GM21447 (cell line): ENCODE measurements at regions not wholly inside any gene's neighbourhood (a gene's known extent, or its start where the extent isn't known, plus 50 kb on each side); places are given as distances from the start of the nearest gene placed in this dataset.
"Not testable (repeated sequence)": the region's sequence is repeated elsewhere in the genome, so short reads cannot be mapped to it uniquely, and the experiment has no call there.

Experiments
- ATAC-seq: cut with Tn5 transposase; IDR thresholded peaks from one replicate; pipeline ENCODE4 v1.9.1; 2021; ENCODE audit not compliant: unreplicated experiment

DNA sequence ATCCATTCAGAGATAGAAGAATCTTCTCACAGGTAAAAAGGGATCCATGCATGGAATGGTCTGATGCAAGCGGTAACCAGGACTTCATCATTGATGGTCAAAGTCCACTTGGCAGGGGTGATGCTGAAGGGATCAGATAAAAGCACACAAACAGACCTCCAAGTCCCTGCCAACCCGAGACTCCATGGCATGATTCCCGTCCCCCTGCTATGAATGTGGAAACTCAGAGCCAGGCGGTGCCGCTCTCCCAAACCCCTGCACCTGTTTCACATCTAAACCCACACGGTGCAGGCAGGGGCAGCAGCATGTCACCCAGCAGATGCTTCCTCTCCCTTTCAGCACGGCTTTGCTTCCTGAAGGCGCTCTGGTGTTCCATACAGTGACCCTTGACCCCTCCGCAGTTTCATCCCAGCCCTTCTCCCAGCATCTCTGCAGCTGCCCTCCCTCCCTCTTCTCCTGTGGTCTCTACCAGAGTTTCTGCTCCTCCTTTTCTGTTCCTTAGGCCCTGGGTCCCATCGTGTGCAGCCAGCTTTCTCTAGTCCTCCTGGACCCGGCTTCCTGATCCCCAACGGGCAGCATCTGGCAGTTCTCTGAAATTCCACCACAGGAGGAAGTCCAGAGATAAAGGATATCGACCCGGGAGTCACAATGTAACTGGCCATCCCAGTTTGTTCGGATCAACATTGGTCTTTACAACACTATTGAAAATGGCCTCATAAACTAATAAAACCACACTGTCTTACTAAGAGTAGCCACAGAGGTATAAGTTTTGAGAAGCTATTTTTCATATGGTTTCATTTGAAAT is 235.0 kb downstream of the TTLL2 start:
- no peak for ATAC-seq

DNA sequence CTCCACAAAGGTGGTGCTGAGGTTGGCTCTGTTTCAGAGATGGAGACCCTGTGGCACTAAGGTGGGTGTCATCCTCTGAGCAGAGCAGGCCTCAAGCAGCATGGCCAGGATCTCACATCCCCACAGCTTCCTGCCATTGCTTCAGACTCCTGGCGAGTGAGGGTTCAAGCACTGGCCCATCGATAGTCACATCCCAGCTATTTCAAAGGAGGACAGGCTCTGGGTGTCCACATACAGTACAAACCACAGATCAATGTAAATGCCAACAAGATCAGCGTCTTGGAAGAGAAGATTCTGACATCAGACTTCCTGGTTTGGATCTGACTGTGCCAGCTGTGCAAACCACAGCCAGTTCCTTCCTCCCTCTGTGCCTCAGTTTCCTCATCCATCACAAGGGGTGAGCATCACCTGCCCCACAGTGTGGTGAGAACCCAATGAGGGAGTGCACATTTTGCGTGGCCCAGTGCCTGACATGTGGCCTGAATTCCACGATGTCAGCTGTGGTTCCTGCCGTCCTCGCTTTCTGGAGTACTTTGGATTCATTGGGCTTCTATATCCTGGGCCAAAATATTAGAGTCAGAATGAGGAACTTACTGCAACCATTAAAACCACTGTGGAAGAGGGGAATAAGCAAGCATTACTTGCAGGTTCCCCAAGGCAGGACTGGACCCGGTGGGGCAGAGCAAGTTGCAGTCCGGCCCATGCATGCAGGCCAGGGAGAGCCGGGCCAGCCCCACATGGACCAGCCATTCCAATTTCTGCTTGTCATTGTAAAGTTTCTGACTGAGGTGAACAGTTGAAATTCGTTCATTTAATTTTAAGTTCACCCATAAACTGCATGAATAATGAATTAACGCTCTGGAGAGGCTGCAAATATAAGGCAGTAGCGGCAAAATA is 236.0 kb downstream of the TTLL2 start:
- no peak for ATAC-seq

DNA sequence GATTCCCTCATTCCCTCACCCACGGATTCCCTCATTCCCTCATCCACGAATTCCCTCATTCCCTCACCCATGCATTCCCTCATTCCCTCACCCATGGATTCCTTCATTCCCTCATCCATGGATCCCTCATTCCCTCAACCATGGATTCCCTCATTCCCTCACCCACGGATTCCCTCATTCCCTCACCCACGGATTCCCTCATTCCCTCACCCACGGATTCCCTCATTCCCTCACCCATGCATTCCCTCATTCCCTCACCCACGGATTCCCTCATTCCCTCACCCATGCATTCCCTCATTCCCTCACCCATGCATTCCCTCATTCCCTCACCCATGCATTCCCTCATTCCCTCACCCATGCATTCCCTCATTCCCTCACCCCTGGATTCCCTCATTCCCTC is 238.0 kb downstream of the TTLL2 start:
- not testable (repeated sequence) for ATAC-seq

DNA sequence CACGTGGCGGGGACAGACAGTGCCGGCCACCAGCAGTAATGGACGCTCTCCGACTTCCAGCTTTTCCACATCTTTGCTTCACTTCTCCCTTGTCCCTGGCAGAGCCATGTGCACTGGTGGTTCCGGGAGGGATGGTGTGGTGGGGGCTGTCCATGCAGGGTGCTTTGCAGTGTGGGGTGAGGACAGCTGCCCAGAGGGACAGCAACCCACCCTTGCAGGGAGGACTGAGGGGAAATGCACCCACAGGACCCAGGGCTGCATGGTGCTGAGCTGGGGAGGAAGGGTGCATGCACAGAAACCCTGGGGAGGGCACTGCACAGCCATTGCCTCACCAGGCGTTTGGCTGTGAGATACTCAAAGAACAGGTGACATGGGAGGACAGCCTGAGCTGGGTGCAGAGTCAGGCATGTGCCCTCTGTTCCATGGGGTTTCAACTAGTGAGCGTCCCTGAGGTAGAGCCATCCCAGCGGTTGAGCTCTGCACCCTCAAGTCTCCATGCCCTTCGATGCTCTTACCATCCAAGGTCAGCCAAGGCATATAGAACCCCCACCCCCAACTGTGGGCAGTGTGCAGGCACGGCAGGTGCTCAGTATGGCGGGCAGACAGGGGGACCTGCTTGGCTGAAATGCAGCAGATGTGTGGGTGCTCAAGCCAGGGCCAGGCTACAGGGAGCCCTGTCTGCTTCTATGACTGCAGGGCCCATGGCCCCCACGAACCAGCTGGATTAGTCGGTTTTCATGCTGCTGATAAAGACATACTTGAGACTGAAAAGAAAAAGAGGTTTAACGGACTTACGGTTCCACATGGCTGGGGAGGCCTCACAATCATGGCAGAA is 239.7 kb downstream of the TTLL2 start:
- ATAC-seq = no peak

DNA sequence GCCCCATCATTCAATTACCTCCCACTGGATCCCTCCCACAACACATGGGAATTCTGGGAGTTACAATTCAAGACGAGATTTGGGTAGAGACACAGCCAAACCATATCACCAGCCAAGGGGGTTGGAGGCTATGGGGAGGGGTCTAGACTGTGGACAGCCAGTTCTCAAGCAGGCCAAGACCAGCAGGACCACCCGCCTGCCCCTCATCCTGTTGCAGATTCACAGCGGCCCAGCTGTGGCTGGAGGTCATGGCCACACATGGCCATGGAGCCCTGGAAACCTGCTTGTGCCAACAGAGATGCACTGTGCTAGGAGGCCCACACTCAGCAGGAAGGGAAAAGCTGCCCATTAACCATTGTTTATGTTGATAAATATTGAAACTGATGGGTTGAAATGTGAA is 240.5 kb downstream of the TTLL2 start:
- no peak for ATAC-seq

DNA sequence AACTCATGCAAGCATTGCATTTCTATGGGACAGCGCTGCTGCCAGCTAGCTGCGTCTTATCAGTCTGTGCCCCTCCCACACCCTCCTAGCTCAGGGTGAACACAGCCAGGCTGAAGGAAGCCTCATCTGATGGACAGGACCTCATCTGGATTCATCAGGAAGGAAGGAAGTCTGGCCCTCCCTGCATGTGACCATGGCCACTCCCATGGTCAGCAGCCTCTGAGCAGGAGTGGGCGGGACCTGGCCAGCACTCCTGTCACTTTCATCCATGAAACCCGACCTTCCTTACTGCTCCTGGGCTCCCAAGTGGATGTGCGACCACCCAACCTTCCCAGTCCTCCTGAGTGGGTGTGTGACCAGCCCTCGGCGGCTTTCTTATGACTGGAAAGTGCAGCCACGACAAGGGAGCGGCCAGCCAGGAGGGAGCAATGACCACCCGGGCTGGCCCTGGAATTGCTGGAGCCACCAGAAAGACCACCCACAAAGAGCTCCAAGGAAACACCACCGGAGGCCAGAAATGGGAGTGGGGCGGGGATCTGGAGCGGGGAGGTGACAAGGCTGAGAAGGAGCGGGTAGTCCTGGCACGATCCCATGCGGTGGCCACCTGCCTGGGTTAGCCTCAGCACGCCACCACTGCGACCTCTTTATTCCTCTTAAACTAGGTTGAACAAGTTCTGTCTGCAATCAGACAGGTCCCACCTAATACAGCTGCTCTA is 241.2 kb downstream of the TTLL2 start:
- ATAC-seq = no peak

DNA sequence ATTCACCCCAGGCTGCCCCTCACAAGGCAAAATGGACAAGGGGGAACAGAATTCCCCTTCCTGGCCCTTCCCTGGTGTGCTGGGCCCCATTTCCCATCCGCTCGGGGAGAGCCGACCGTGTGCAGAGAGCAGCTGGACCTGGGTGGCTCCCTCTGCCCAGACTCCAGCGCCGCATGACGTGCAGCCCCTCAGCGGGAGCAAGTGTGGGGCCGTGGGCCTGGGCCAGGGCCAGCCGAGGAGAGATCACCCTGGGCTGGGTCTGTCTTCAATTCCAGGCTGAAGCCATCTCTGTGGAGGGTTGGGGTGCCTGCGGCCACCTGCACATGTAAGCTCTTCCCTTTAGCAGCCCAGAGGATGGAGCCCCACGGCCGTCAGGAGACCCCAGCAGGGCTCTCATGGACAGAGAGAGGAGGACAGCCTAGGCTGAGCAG is 241.8 kb downstream of the TTLL2 start:
- ATAC-seq = no peak

DNA sequence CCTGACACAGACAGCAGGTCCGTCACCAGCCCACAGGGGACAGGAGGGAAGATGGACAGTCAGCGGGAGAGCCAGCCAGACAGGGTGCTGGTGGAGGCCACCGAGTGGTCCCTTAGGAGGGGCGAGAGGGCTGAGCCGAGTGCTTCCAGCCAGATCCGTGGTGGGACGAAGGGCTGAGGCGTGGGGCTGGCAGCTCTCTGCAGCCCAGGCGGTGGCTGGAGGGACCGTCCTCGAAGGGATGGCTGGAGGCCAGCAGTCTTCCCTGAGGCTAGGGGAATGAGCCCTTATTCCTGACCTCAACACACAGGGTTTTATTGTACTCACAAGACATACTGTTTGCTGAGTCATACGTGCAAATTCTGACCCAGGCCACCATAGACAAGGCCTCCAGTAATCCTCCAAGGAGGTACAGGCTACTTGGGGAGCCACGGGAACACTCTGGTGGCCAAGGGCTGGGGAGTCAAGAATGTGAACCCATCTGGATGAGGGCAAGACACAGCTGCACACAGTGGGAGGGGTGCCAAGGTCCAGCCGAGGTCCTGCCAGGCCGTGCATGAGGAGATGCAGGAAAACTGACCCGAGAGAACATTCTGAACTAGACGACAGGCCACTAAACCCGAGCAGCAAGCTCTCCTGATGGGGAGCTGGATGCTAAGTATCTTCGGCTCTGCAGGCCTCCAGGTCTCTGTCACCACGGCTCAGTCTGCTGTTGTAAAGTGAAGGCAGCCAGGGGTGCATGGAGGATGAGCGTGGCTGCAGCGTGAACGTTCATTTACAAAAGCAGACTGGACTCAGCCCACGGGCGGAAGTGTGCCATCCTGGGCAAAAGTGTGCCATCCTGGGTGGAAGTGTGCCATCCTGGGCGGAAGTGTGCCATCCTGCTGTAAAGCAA is 242.5 kb downstream of the TTLL2 start:
- ATAC-seq = no peak

DNA sequence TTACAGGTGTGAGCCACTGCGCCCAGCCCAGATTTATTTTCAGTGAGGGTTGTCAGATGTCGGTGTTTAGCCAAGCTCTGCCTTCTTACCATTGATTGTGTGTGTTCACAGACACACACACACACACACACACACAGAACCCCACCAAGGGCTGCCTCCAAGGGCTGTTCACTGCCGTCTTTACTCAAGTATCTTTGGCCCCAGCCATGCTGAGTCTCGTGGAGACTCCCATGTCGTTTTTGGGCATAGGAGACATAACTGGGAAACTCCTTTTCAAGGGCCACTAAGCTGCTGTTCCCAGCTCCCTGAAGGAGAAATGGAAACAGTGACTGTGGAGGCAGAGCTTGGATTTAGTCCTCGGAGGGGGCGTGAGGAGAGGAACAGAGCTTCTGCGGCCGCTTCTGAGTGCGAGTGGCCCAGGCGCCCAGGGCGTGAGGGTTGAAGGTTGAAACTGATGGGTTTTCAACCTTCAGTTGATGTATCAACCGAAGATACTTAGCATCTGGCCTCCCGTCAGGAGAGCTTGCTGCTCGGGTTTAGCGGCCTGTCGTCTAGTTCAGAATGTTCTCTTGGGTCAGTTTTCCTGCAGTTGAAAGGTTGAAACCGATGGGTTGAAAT is 243.6 kb downstream of the TTLL2 start:
- no peak for ATAC-seq

DNA sequence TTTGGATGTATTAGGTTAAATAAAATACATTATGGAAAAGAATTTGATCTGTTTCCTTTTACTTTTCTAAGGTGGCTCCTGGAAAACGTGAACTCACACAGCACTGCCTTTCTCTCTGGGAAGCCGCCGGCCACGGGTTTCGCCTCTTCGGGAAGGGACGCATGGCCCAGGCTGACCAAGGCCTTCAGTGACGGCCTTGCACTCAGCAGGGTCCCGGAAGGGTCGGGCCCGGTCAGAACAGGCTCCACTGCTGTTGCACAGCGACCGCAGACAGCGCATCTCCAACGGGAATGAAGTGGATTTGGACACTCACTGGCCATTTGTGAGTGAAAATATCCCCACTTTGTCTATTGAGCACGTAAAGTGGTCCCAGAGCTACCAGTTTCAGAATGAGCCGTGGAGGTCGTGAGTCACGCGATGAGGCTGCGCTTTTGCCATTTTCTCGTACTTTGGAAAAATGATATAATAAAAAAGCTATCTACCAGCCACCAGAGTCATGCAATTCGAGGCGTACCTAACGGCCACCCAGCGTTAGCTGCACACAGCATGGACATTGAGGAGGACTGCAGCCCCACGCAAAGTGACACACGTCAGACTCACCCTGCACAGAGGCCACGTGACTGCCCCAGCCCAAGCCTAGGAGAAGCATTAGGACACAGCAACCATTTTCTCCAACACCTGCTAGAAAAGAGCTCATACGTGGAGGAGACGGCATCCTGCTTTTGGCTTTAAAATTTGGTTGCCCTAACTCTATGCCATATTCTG is 244.3 kb downstream of the TTLL2 start:
- ATAC-seq = no peak

DNA sequence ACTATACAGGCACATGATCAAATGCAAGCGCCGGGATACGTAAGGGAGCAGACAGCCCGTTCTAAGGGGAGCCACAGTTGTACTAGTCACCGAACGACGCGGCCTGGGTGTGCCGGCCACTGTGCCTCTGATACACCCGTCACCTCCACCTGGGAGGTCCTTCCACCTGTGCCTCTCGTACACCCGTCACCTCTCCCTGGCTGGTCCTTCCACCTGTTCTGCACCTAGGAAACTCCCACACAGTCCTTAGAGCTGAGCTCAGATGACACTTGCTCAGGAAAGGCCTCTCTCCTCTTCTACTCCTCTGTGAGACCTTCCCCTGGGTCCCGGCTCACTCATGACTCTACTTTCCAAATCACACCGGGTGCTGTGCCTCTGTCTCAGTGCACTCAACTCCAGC is 245.0 kb downstream of the TTLL2 start:
- ATAC-seq = no peak

DNA sequence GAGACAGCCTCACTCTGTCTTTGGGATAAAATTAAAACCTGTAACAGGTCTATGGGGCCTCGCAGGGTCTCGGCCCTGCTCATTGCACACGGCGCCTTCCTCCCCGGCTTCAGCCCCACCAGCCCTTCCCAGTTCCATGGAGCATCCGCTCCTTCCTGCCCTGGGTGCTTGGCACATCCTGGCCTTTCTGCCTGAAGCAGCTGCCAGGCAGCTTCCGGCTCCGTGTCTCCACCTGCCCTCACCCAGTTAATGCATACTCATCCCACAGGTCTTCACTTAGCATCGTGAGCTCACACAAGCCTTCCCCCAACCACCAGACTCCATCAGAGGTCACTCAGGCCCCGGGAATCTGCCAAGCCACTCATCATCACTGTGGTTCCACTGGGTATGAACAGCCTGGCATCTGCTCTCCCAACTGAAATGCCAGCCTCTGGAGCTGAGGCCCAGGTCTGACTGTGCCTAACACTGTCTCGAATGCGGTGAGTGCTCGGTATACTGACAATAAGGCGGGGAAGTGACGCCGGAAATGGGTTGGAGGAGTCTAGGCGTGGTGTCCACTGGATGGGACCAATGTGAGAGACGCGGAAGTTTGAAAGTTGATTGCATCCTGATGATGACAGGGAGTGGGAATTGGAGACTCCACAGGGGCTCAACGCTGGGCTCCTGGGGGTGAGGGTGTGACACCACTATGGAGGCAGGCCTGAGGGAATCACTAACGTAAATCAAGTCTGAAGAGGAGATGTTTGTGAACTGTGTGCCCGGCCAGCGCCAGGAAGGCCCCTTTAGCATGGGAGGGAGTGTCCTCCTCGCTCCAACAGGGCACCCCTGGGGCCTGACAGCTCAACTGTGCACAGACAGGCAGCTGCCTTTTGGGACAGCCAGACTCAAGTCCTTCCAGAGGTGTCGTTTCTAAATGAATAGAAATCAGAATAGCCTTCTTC is 245.8 kb downstream of the TTLL2 start:
- ATAC-seq = no peak

DNA sequence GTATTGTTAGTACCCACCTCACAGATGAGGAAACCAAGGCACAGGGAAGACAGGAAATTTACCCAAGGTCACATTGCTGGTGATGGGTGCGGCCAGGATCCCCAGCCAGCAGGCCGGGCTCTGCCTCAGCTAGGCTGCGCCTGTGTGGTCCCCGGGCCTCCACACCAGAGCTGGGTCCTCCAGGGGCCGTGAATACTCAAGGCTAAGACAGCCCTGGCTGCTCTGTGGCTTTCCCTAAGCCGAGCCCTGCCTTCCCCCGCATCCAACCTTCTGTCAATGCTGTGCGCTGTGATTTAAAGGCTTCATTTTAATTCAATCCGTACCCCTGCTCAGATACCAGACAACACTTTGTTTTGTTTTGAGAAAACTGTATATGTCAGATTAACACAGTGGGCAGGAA is 246.7 kb downstream of the TTLL2 start:
- ATAC-seq = no peak

DNA sequence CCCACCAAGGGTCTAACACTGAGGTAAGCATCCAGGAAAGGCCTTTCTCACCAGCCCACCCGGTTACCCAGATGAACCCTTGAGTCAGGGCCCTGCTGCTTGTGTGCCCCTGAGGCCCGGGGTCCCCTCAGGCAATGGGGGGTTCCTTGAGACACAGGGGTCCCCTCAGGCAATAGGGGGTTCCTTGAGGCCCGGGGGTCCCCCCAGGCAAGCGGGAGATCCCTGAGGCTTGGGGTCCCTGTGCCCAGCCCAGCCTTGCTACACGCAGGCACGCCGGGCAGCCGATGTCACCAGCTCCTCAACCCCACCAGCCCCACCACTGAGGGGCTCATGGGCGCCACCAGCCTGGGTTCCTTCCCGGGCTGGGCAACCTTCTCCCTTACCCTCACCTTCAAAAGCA is 247.2 kb downstream of the TTLL2 start:
- ATAC-seq = no peak

DNA sequence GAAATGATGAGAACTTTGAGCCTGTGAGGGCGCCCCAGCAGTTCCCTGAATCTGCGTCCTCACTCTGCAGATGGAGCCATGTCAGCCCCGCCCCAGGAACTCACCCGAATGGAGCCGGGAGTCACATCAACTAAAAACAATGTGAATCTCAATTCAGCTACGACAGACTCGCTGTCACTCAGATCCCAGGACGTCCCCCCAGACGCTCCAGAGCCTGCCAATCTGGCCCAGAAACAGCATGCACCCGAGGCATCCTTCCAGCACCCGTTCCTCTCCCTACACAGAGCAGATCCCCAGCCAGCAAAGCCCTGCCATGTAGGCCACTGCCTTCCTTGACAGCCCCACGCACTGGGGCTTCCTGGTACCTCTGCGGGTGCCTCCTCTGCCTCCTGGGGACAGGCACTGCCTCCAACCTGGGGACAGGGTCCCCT is 248.0 kb downstream of the TTLL2 start:
- no peak for ATAC-seq

DNA sequence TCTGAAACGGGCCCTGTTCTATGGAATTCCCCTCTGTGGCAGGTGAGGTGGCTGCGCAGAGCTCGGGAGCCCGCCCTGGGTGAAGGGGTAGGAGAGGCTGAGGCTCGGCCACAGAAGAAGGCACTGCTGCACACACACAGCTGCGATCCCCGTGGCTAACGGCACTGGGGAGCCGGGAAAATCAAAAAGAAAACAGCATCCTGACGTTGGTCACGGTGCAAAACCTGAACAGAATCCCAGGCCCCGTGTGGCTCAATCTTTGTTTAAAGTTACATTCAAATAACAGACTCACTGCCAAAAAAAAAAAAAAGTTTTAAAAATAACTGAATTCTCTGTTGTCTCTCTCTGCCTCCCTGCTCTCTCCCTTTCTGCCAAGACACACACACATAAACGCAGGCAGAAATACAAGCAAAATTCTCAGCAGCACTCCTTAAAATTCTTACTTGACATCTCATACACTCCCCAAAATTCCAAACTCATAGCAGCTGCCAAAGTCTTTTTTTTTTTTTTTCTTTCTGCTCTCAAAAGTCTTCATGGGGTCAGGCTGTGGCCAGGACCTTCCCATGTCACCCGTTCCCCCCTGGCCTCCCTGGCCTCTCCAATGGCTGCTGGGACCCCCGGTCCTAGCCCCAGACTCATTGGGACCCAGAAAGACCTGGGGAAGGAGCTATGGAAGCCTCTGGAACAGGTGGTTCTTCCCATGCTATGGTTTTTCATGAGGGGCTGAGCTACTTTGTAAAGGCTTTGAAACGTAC is 248.8 kb downstream of the TTLL2 start:
- no peak for ATAC-seq
